HepG2 (cell line): ENCODE measurements at regions not wholly inside any gene's neighbourhood (a gene's known extent, or its start where the extent isn't known, plus 50 kb on each side); places are given as distances from the start of the nearest gene placed in this dataset.
A peak's percentile ranks its signal among the peaks of the same experiment; 100 is the strongest.

Source experiments
- FOXK1 ChIP-seq: sonication (generic); formaldehyde crosslinking; IDR thresholded peaks from 2 replicates; pipeline ENCODE4 v1.4.0; 2020; ENCODE audit warnings: low read depth, missing genetic modification reagents, borderline replicate concordance
- KLF15 ChIP-seq: sonication (generic); formaldehyde crosslinking; IDR thresholded peaks from 2 replicates; pipeline ENCODE4 v1.8.1; 2023; ENCODE audit warnings: borderline replicate concordance, mild to moderate bottlenecking, inconsistent platforms, missing genetic modification reagents, mixed read lengths
- MAZ ChIP-seq, 2 experiments: sonication (generic) in 1 of 2; formaldehyde crosslinking in 1 of 2; IDR thresholded peaks; 2 replicates each; pipeline versions ENCODE4 v1.5.0 to v1.6.1; 2012 to 2020; ENCODE audit warnings: low read depth in 2 of 2, mild to moderate bottlenecking in 2 of 2, borderline replicate concordance in 1 of 2, improper control_type of control experiment in 1 of 2, low read length in 1 of 2, missing genetic modification reagents in 1 of 2, moderate library complexity in 1 of 2
- MBD4 ChIP-seq: IDR thresholded peaks from 2 replicates; pipeline ENCODE4 v1.6.1; 2012; ENCODE audit warnings: low read length, inconsistent platforms, borderline replicate concordance
- RXRA ChIP-seq: sonication (generic); formaldehyde crosslinking; IDR thresholded peaks from 2 replicates; pipeline ENCODE4 v1.5.1; 2020; ENCODE audit warnings: missing genetic modification reagents
- SNAI1 ChIP-seq: sonication (generic); formaldehyde crosslinking; IDR thresholded peaks from 2 replicates; pipeline ENCODE4 v1.5.0; 2020; ENCODE audit warnings: mild to moderate bottlenecking, missing genetic modification reagents, borderline replicate concordance
- TBL1XR1 ChIP-seq: fragments of 150-350 bp; IDR thresholded peaks from 2 replicates; pipeline ENCODE4 v1.6.1; 2014; ENCODE audit warnings: borderline replicate concordance, low read length; ENCODE audit not compliant: partially characterized antibody
- THYN1 ChIP-seq: sonication (generic); formaldehyde crosslinking; IDR thresholded peaks from 2 replicates; pipeline ENCODE4 v1.8.1; 2023; ENCODE audit warnings: low read depth, mild to moderate bottlenecking, moderate library complexity, missing genetic modification reagents, borderline replicate concordance
- TP53 ChIP-seq: sonication (generic); formaldehyde crosslinking; conservative IDR thresholded peaks from 2 replicates; pipeline ENCODE4 v1.4.0; 2020; ENCODE audit warnings: missing genetic modification reagents
- ZHX2 ChIP-seq, 2 experiments: sonication (generic) in 1 of 2; formaldehyde crosslinking in 1 of 2; IDR thresholded peaks; 2 replicates each; pipeline versions ENCODE4 v1.6.1 to v1.9.0; 2014 to 2022; ENCODE audit warnings: antibody characterized with exemption in 1 of 2, borderline replicate concordance in 1 of 2, inconsistent platforms in 1 of 2, low read depth in 1 of 2, missing genetic modification reagents in 1 of 2
- ZNF205 ChIP-seq: IDR thresholded peaks from 2 replicates; pipeline ENCODE4 v1.6.1; 2018; ENCODE audit warnings: missing biosample characterization, missing genetic modification reagents
- ZNF276 ChIP-seq: sonication (generic); formaldehyde crosslinking; IDR thresholded peaks from 2 replicates; pipeline ENCODE4 v1.4.0; 2020; ENCODE audit warnings: mild to moderate bottlenecking, low read depth, missing genetic modification reagents
- ZNF510 ChIP-seq: sonication (generic); formaldehyde crosslinking; IDR thresholded peaks from 2 replicates; pipeline ENCODE4 v1.4.0; 2020; ENCODE audit warnings: low read depth, mild to moderate bottlenecking, missing genetic modification reagents
- ZNF710 ChIP-seq: sonication (generic); formaldehyde crosslinking; IDR thresholded peaks from 2 replicates; pipeline ENCODE4 v1.5.0; 2020; ENCODE audit warnings: mild to moderate bottlenecking, missing genetic modification reagents, borderline replicate concordance
- TF ChIP-seq, protein P1 (sequence below): IDR thresholded peaks from 2 replicates; pipeline ENCODE4 v1.6.1; 2016; ENCODE audit warnings: control low read depth
- TF ChIP-seq, protein P2 (sequence below): sonication (generic); formaldehyde crosslinking; IDR thresholded peaks from 2 replicates; pipeline ENCODE4 v1.8.1; 2023; ENCODE audit warnings: mild to moderate bottlenecking, inconsistent platforms, moderate library complexity, missing genetic modification reagents, borderline replicate concordance

DNA sequence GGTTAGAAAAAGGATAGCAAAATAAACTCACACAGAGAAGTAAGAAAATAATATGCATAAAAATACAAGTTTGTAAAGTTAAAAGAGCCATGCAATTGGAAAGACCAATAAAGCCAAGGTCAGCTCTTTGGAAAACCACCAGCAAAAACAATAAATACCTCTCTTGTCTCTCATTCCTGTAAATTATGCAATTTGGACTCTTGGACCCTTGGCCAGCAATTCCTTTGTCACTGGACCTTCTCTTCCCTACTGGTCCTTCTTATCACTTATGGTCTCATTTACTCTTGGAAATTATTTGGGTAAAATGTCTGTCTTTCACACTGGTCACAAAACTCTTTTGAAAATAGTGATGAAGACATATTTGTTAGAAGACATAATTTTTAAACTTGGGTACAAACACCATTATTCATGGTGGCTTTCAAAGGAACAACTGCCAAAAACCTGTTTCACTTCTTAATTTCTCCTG, 379.5 kb downstream of the TMEM232 start (continued):
- no peak for TF ChIP-seq ZHX2 (IDR thresholded peaks at IDR 0.05; ENCODE audit: low read depth)
- 0 out of 2 replicates have a peak, but pooled peaks have one; percentile 70 for TF ChIP-seq ZHX2 (CRISPR knock-in tag; IDR thresholded peaks at IDR 0.05; ENCODE audit: borderline replicate concordance)
- TF ChIP-seq SNAI1 (CRISPR knock-in tag): no peak
- TF ChIP-seq ZNF205 (CRISPR knock-in tag): peak; percentile 78; the same call in 1 of the 2 replicates
- TF ChIP-seq ZNF710: peak; percentile 99
- TF ChIP-seq MBD4: peak; percentile 77; the same call in 1 of the 2 replicates
- no peak for TF ChIP-seq RXRA (CRISPR knock-in tag)
- TF ChIP-seq ZNF510: no peak
- TF ChIP-seq, protein P1, sequence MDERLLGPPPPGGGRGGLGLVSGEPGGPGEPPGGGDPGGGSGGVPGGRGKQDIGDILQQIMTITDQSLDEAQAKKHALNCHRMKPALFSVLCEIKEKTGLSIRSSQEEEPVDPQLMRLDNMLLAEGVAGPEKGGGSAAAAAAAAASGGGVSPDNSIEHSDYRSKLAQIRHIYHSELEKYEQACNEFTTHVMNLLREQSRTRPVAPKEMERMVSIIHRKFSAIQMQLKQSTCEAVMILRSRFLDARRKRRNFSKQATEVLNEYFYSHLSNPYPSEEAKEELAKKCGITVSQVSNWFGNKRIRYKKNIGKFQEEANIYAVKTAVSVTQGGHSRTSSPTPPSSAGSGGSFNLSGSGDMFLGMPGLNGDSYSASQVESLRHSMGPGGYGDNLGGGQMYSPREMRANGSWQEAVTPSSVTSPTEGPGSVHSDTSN (CRISPR knock-in tag): no peak
- TF ChIP-seq, protein P2, sequence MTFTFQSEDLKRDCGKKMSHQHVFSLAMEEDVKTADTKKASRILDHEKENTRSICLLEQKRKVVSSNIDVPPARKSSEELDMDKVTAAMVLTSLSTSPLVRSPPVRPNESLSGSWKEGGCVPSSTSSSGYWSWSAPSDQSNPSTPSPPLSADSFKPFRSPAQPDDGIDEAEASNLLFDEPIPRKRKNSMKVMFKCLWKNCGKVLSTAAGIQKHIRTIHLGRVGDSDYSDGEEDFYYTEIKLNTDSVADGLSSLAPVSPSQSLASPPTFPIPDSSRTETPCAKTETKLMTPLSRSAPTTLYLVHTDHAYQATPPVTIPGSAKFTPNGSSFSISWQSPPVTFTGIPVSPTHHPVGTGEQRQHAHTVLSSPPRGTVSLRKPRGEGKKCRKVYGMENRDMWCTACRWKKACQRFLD (CRISPR knock-in tag): no peak
- peak; percentile 38 for TF ChIP-seq TBL1XR1
- no peak for TF ChIP-seq ZNF276
- TF ChIP-seq KLF15 (CRISPR knock-in tag): no peak
- TF ChIP-seq TP53 (CRISPR knock-in tag): no peak
- TF ChIP-seq FOXK1: peak; percentile 95
- TF ChIP-seq MAZ (IDR thresholded peaks at IDR 0.05; ENCODE audit: borderline replicate concordance, low read depth, low read length): no peak
- TF ChIP-seq MAZ (CRISPR knock-in tag; IDR thresholded peaks at IDR 0.05; ENCODE audit: low read depth): no peak
- TF ChIP-seq THYN1 (CRISPR knock-in tag): no peak
